Breast epithelium (tissue), 3 donors: ENCODE measurements at regions not wholly inside any gene's neighbourhood (a gene's known extent, or its start where the extent isn't known, plus 50 kb on each side); places are given as distances from the start of the nearest gene placed in this dataset.

Experiments
- CTCF ChIP-seq, 3 donors: fragments of 450-650 bp; IDR thresholded peaks; one replicate each; pipeline ENCODE4 v1.5.1; 2016 to 2017; ENCODE audit warnings: antibody characterized with exemption in 3 of 3, mild to moderate bottlenecking in 3 of 3, moderate library complexity in 3 of 3
- POLR2AphosphoS5 ChIP-seq, 3 donors: sonication (generic); formaldehyde crosslinking; IDR thresholded peaks; one replicate each; pipeline ENCODE4 v1.6.1; 2017; ENCODE audit warnings: antibody characterized with exemption in 3 of 3

- TF ChIP-seq CTCF (IDR thresholded peaks at IDR 0.05) (no peak), POLR2AphosphoS5 (IDR thresholded peaks at IDR 0.05) (no peak)
Measured at GRCh38 chr4:149214301-149214700, 601.3 kb downstream of the IQCM start.
